GM19467 (cell line): ENCODE measurements at regions not wholly inside any gene's neighbourhood (a gene's known extent, or its start where the extent isn't known, plus 50 kb on each side); places are given as distances from the start of the nearest gene placed in this dataset.
"Not testable (repeated sequence)": the region's sequence is repeated elsewhere in the genome, so short reads cannot be mapped to it uniquely, and the experiment has no call there.

ENCODE experiments used
- ATAC-seq: cut with Tn5 transposase; IDR thresholded peaks from one replicate; pipeline ENCODE4 v1.9.1; 2021; ENCODE audit warnings: mild to moderate bottlenecking, moderate library complexity; ENCODE audit not compliant: unreplicated experiment

DNA sequence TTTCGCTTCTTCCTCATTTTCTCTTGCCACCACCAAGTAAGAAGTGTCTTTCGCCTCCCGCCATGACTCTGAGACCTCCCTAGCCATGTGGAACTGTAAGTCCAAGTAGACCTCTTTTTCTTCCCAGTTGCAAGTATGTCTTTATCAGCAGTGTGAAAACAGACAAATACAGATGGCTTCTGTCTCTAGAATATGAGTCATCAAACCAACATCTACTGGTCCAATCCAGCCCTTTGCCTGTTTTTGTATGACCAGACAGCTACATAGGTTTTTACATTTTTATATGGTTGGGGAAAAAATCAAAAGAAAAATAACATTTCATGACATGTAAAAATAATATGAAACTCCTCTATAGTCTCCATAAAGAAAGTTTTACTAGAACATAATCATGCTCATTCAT, 118.7 kb upstream of the PTPRG start:
- no peak for ATAC-seq

DNA sequence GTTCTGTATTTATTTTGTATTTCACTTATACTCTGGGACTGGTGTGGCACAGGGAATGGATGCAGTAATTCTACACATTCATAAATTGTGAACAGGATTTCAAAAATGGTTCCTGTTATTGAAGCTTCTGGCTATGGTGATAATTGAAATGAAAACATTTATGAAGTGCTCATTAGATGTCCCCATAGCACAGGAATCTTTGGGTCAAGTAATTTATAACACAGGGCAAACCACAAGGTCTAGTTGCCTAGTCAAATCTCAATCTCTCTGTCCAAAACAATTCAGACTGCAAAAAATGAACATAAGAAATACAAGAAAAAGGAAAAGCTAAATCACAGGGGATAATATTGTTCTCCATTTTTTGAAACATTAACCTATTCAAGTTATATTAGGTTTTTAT, 117.5 kb upstream of the PTPRG start:
- no peak for ATAC-seq

DNA sequence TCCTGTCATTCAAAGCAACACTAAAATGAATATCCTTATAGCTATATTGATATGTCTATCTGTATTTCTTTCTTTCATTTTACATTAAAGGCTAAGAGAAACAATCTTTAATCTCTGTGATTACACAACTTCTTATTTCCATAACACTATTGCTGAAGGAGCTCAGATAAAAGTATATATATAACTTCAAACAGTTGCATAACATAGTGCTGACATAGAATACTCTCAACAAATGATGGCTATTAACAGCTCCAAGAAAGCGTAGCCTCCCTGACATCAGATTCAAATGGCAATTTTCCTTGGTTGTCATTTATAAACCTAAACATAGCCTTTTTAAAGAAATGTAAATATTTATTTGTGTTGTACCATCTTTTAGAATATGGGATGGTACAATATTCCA, 116.6 kb upstream of the PTPRG start:
- ATAC-seq: no peak

DNA sequence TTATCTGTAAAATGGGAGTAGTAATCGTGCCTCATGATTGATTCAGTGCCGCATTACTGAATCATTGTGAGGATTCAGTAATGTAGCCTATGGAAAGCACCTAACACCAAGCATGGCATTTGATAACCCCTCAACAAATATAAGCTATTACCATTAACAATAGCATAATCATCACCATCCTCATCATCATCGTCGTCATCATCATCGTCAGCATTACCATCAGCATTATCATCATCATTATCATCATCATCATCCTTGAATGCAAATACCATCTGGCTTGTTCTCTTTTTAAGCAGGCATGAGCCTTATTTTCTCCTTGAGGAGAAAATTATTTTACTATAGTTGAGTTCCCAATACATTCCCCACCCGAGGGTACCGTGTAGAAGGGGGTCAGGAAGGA, 115.4 kb upstream of the PTPRG start:
- no peak for ATAC-seq

DNA sequence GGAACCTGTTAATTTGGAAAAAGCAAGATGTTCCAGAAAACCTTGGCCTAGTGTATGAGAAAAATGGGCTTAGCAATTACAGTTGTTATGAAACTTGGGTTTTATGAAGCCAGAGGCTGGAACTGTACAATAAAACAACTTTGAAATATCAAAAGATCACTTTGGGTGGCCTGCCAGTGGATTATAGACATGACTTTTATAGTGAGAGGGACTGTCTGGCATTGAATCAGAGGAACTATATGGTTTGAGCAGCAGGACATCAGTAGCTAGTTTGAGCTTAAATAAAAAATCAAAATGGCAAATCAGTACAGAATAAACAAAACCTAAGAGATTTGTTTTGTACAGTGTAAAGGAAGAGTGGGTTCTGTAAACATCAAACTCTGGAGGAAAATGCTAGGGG, 115.0 kb upstream of the PTPRG start:
- ATAC-seq: no peak

DNA sequence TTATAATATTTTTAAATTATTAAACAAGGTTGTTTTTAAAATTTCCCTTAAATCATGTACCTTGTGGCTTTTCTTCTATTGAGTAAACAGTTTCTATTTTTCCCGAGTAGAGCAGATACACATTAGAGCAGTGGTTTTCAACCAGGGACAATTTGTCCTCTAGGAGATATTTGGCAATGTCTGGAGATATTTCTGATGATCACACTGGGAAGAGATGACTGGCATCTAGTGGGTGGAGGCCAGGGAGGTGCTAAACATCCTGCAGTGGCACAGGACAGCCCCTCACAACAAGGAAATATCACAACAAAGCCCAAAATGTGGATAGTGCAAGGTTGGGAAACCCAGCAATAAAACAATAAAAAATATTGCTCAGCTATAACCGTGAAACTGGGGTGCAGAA, 113.0 kb upstream of the PTPRG start:
- no peak for ATAC-seq

DNA sequence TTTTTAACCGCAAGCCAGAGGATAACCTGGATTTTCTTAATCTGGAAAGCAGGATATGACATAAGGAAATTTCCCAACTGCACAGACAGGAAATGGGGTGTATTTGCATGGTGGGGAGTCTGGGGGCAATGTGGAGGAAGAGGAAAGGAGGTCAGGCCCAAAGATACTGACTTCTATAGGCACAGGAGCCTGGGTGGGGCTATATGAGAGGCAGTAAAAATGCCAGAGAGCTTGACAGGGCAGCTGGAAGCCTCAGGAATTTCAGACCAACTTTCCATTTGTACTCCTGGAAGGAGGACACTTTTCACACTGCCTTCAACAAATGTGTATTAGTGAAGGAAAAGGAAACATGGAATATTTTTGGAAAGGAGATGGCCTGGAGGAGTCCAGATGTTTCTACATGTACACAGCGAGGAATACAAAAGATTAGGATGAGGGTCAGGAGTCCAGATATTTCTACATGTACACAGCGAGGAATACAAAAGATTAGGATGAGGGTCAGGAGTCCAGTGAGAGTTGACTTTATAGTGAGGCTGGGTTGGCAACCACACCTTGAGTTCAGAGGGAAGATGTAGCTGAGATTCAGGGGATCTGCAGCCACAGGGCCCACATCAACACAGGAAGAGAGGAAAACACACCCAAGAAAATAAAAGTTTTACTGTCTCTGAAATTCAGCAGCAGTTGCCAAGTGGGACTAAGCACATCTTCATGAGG, 111.9 kb upstream of the PTPRG start:
- no peak for ATAC-seq

DNA sequence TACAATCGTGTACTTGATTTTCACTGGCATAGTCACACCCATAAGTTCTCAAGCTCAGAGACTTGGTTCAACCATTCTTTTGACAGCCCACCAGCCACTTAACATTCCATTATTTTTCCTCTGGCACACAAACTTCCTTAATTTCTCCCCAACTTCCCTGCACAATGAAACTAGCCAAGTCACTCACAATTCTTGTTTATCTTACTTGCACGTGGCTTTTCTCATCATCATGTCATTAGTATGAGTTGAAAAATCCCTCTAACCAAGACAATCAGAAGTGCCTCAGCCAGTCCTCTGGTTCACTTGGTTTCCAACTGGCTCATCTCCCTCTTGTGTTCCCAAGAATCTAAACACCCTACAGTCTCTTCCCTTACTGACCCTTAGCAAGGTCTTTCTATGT, 110.5 kb upstream of the PTPRG start:
- ATAC-seq: no peak

DNA sequence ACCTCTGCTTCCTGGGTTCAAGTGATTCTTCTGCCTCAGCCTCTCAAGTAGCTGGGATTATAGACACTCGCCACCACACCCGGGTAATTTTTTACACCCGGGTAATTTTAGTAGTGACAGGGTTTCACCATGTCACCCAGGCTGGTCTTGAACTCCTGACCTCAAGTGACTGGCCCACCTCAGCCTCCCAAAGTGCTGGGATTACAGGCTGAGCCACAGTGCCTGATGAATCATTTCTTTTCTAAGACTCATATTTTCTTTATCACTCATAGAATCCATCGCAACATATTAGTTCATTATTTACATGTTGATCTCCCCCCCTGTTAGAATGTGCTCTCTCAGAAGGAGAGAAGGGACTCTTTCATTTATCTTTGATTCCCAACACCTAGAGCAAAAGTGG, 109.5 kb upstream of the PTPRG start:
- no peak for ATAC-seq

DNA sequence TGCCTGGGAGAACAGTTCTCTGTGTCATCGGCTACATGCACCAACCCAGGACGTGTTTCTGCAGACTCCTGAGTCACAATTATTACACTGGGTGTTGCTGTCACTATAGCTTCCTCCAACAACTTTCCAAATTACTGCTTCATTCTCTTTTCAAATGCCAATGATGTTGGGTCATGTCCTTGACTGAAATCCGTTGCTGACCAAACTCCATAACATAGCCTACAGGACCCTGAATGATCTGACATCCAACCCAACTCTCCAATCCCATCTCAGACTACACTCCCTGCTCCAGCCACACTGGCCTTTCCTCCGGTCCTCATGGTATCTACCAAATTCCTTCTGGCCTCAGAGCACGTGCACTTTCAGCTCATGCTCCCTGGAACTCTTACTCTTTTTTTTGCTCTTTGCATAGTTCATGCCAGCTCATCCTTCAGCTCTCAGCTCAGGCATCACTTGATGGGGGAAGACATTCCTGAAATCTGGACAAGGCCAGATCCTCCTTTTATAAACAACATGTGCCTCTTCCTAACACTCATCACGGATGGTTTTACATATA, 108.8 kb upstream of the PTPRG start:
- no peak for ATAC-seq

DNA sequence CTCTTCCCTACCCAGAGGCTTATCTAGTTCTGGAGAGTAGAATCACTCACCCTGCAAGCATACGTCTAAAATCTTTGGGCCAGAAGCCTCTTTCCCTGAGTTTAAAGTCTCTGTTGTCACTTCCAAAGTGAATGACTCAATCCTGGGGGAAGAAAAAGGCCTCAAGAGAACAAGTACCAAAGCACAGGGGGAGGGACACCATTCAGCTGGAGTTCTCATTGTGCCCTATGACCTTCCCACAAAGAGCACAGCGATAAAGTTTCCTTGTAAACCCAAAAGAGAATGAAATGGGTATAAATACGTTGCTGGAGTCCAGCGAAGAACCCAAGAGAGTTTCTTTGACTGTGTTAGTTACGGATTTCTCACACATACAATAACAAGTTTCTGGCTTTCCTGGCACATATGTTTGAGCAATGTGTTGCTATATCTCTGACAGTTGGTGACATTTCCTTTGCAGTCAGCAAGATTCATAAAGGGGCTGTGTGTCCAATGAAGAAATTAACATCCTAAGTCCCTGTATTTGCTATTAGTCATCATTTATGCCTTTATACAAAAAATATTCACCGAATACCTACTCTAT, 107.3 kb upstream of the PTPRG start:
- ATAC-seq: no peak

DNA sequence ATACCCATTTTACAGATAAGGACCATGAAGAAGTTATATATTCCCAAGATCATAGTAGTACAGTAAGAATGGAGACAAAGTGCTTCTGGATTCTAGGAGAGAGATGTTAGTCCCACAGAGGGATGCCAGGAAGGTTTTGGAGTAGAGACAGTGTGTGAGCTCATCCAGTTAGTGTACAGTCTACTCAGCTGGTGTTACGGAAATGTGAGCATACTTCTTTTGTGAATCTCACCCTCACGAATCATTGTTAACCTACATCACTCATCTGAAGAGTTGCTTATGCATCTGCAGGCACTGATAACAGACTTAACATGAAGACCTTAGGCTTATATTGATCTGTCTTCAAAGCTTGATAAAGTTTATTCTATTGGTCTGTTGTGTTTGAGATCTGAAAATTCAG, 106.6 kb upstream of the PTPRG start:
- ATAC-seq: no peak

DNA sequence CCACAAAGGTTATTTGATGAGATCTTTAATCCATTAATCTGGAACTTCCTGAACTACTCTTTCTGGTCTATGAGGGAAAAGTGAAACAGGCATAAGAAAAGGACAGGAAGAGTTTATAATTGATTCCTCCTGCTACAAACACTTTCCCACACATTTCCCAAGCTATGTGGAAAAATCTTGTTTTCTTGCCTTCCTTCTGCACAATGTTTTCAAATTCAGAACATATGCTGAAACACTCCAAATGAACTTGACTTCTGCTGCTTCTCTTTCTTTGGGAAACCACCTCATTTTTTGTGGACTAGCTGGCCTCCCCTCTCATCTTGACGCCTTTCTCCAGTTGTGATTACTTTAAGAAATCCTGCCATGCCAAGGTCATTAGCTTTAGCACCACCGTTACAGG, 100.7 kb upstream of the PTPRG start:
- no peak for ATAC-seq

DNA sequence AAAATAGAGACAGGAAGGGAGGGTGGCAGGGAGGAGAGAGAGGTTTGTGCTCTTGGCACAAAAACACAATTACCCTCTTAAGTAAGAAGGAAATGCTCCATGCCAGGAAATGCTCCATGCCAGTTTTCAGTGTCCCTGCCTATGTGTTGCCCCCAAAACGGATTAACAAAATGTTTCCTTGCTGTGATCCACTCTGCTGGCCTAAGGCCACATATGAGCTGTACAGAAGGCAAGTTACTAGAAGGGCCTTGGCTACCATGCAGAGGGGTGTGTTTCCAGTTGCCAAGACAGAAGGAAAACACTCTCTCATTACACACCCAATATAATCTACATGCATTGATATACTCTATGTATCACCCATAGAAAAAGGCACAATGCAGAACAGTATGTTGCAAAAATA, 98.2 kb upstream of the PTPRG start:
- ATAC-seq: no peak

DNA sequence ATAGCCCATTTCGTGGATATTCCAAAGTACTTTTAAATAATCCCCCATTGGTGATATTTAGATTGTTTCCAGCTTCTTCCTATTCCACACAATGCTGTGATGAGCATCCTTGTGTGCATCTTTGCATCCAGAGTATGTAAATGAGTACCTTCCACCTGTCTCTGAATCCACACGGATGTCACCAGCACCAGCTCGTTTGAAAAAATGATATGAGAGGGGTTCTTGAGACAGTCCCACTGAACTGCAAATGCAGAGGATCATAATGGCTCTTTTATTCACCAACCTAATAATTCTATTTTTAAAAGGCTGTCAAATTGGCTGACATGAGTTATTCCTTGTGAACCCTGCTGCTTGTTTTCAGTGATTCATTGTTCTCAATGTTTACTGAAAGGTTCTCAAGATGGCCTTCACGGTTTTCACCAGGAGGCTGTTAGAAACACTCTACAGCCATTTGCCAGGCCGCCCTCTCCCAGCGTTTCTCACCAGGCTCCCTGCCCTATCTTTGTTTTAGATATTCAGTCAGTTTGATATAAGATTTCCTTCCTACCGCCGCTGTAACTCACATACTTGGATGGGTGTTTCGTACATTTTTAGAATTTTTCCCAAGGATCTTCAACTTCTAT, 96.7 kb upstream of the PTPRG start:
- no peak for ATAC-seq

DNA sequence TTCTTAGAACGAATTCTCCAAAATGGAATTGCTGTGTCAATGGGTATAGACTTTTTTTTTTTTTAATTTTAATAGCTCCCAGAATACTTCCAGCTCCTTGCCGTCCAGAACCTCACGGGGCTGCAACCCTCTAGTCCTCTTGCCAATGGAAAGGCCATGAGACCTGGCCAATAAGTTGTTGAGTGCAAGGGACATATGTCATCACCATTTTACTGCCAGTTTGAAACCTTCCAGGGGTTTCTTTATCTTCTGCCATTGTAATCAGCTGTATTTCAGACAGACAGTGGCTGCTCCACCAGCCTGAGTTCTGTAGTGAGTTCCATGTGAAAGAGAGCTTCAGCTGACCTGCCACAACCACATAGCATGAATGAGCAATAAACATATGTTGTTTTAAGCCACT, 95.0 kb upstream of the PTPRG start:
- no peak for ATAC-seq

DNA sequence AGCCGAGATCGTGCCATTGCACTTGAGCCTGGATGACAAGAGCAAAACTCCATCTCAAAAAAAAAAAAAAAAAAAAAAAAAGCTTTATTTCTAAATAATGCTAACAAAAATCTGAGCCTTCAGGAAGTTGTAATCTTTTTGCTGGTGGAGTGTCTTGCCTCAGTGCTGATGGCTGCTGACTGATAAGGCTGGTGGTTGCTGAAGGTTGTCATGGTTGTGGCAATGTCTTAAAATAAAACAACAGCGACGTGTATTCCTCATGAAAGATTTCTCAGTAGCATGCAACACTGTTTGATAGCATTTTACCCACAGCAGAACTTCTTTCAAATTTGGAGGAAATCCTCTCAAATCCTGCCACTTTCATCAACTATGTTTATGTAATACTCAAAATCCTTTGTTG, 77.4 kb upstream of the PTPRG start:
- ATAC-seq: no peak

DNA sequence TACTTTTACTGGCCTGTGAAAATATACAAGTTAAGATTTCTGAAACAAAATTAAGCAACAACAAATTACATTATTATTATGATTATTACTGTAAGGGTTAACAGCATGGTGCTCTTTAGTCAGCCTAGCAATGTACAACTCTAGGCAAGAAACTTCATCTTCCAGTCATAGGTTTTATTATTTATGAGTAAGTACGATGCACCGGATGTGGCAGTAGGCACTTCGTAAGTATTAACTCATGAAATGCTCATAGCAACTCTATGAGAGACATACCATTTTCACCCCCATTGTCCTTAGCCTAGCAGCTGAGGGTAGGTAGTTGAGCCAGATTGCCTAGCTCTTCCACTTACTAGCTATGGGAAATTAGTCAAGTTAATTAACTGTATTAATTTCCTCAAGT, 68.0 kb upstream of the PTPRG start:
- ATAC-seq: no peak

DNA sequence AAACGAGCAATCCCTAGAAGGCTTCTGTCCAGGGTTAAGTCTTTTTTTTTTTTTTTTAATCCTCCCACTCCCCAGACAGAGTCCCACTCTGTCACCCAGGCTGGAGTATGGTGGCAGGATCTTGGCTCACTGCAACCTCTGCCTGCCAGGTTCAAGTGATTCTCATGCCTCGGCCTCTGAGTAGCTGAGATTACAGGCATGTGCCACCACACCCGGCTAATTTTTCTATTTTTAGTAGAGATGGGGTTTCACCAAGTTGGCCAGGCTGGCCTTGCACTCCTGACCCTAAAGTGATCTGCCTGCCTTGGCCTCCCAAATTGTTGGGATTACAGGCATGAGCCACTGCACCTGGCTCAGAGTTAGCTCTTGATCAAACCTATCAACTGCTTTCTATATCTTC, 67.1 kb upstream of the PTPRG start:
- ATAC-seq: not testable (repeated sequence)

DNA sequence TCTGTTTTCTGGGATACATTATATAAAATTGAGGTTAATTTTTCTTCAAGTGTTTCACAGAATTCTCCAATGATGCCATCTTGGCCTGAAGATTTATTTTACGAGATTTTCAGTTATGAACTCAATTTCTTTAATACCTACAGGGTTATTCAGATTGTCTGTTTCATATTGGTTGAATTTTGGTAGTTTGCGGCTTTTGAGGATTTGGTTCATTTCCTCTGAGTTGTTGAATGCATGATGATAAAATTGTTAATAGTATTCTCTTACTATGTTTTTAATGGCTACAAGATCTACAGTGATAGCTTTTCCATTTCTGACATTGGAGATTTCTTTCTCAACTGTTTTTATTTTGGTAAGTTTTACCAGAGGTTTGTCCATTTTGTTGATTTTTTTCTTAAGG, 63.9 kb upstream of the PTPRG start:
- no peak for ATAC-seq

DNA sequence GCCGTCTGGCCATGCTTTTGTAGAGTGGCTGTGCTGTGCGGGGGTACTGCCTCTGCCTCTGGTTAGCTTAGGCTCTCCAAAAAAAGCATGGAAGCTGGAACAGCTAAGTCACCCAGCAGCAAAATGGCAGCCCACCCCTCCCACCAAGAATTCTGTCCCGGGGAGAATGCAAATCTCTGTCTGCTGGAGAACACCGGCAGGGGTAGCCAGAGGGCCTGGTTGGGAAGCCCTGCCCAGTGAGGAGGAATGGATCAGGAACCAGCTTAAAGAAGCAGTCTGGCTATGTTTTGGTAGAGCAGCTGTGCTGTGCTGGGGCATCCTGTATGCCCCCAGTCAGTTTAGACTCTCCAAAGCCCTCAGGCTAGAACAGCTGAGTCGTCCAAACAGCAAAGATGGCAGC, 56.2 kb upstream of the PTPRG start:
- ATAC-seq: no peak

DNA sequence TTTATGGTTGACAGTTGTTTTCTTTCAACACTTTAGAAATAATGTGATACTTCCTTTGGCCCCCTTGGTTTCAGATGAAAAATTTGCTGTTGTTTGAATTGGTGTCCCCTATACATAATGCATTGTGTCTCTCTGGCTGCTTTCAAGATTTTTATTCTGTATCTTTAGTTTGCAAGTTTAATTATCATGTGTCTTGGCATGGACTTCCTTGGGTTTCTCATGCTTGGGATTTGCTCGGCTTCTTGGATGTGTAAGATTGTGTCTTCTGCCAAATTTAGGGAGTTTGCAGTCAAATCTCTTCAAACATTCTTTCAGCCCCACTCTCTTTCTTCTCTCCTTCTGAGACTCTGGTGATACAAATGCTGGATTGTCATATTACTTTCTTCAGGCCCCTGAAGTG, 53.4 kb upstream of the PTPRG start:
- ATAC-seq: no peak
